Thyroid gland (tissue), 4 donors: ENCODE measurements at regions not wholly inside any gene's neighbourhood (a gene's known extent, or its start where the extent isn't known, plus 50 kb on each side); places are given as distances from the start of the nearest gene placed in this dataset.

Experiments used
- DNase-seq, 2 donors: peaks; one replicate each; pipeline ENCODE4 v3.0.0-alpha.2; 2019
- H3K27ac ChIP-seq, 3 donors: fragments of 200-600 bp; sonication (generic); 1 replicate in 2 of 3; 2 replicates in 1 of 3; pipeline ENCODE4 v1.5.1; 2016 to 2019; ENCODE audit warnings: mild to moderate bottlenecking in 1 of 3, moderate library complexity in 1 of 3
- H3K27me3 ChIP-seq: fragments of 200-600 bp; sonication (generic); one replicate; pipeline ENCODE4 v1.5.1; 2019
- H3K36me3 ChIP-seq, 2 donors: fragments of 200-600 bp; sonication (generic); one replicate each; pipeline ENCODE4 v1.5.1; 2016 to 2019
- H3K4me1 ChIP-seq, 2 donors: fragments of 200-600 bp; sonication (generic); one replicate each; pipeline ENCODE4 v1.5.1; 2017 to 2019
- H3K4me3 ChIP-seq, 3 donors: fragments of 200-600 bp; sonication (generic); replicated peaks in 1 of 3; 1 replicate in 2 of 3; 2 replicates in 1 of 3; pipeline ENCODE4 v1.5.1; 2016; ENCODE audit warnings: mild to moderate bottlenecking in 1 of 3
- H3K9me3 ChIP-seq: fragments of 200-600 bp; sonication (generic); one replicate; pipeline ENCODE4 v1.5.1; 2017
- POLR2A ChIP-seq, 2 donors: fragments of 450-650 bp; IDR thresholded peaks; one replicate each; pipeline ENCODE4 v1.6.1; 2017; ENCODE audit warnings: antibody characterized with exemption in 2 of 2, mild to moderate bottlenecking in 2 of 2, moderate library complexity in 1 of 2
- WGBS, 2 donors: methylation state at CpG; one replicate each; pipeline ENCODE4 v1.1.5; 2017; 5-methylcytosine and 5-hydroxymethylcytosine counted together
- intact Hi-C: fragments of 100-400 bp; cut with DNase I; formaldehyde crosslinking; loops from one replicate; pipeline ENCODE4 v1.15.1; 2023
- TF ChIP-seq, protein P1 (sequence below), 6 experiments: fragments of 200-600 bp in 3 of 6; fragments of 450-650 bp in 3 of 6; sonication (generic) in 3 of 6; IDR thresholded peaks; one replicate each; pipeline ENCODE4 v1.5.1; 2016 to 2019; ENCODE audit warnings: antibody characterized with exemption in 6 of 6, mild to moderate bottlenecking in 2 of 6, inconsistent platforms in 1 of 6, moderate library complexity in 1 of 6

DNA sequence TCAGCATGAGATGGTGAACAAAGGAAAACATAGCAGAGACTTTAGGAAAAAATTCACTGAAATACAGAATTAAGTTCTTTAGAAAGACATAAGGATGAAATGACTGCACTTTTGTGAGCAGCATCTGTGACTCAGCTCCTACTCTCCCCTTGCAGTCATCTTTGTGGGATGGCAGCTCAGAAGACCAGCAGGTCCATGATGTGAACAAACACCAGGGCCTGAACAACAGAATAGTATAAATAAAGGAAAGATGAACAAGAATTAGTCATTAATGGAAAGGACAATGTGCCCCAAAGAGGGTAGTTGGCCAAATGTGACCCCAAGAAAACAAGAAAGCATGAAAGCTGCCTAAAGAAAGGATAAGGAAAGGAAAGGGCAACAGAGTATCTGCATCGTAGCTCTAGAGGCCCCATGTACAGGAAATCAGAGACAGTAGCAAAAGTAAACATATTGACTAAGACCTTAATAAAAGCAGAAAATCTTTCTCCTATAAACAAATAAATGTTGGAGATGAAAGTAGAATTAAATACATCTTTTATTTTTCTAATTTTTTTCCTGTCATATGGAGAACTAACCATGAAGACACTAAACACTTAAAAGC lies 318.0 kb downstream of the ZEB2 start:
- no peak for TF ChIP-seq POLR2A (IDR thresholded peaks at IDR 0.05)
- TF ChIP-seq, protein P1, sequence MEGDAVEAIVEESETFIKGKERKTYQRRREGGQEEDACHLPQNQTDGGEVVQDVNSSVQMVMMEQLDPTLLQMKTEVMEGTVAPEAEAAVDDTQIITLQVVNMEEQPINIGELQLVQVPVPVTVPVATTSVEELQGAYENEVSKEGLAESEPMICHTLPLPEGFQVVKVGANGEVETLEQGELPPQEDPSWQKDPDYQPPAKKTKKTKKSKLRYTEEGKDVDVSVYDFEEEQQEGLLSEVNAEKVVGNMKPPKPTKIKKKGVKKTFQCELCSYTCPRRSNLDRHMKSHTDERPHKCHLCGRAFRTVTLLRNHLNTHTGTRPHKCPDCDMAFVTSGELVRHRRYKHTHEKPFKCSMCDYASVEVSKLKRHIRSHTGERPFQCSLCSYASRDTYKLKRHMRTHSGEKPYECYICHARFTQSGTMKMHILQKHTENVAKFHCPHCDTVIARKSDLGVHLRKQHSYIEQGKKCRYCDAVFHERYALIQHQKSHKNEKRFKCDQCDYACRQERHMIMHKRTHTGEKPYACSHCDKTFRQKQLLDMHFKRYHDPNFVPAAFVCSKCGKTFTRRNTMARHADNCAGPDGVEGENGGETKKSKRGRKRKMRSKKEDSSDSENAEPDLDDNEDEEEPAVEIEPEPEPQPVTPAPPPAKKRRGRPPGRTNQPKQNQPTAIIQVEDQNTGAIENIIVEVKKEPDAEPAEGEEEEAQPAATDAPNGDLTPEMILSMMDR (IDR thresholded peaks at IDR 0.05), result no peak
- Histone ChIP-seq H3K4me3 (no peak overlapping the region), H3K36me3 (no peaks in the 10 kb centered on the region), H3K9me3 (no peaks in the 10 kb centered on the region), H3K4me1 (peaks cover 6 to 12% of the 10 kb centered on the region in 2 donors), H3K27me3 (no peaks in the 10 kb centered on the region), H3K27ac (no peak overlapping the region)
- intact Hi-C loops, result no loop called here
- WGBS, 2 donors, result 81 to 87% methylated on average over 1 of the region's 1 CpG
- DNase-seq, result no peak

DNA sequence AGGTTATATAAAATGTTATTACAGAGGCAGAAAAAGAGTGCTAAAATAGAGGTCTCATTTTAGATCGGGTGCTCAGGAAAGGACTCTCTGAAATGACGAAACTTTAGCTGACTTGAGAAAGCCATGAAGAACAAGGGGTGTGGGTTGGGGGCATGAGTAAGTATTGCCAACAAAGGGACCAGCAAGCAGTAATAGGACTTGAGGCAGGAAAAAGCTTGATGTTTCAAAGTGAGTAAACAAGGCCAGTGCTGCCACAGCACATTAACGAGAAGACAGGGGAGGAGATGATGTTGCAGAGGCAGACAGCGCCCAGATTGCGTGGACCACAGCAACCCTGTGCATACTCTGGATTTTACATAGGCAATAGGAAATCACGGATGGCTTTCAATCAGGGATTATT lies 318.8 kb downstream of the ZEB2 start:
- intact Hi-C loops, result no loop called here
- Histone ChIP-seq H3K4me1 (peaks cover 6 to 12% of the 10 kb centered on the region in 2 donors), H3K4me3 (no peak overlapping the region), H3K9me3 (no peaks in the 10 kb centered on the region), H3K27me3 (no peaks in the 10 kb centered on the region), H3K36me3 (no peaks in the 10 kb centered on the region), H3K27ac (no peak overlapping the region)
- WGBS, 2 donors, result 94 to 96% methylated on average over 6 of the region's 6 CpGs
- DNase-seq, result no peak
- TF ChIP-seq POLR2A (IDR thresholded peaks at IDR 0.05), result no peak
- TF ChIP-seq, protein P1 (IDR thresholded peaks at IDR 0.05), result no peak

GRCh38 chr2:144198116-144198515 lies 321.8 kb downstream of the ZEB2 start:
- no peak for DNase-seq
- WGBS, 2 donors, result 78 to 84% methylated on average over 3 of the region's 3 CpGs
- no peaks in the 10 kb centered on the region for H3K36me3 ChIP-seq
- intact Hi-C loops, result no loop called here
- no peak overlapping the region for H3K27ac ChIP-seq
- H3K9me3 ChIP-seq, result no peaks in the 10 kb centered on the region
- H3K27me3 ChIP-seq, result no peaks in the 10 kb centered on the region
- no peak overlapping the region for H3K4me3 ChIP-seq
- H3K4me1 ChIP-seq, result peaks cover 3 to 8% of the 10 kb centered on the region in 2 donors
- TF ChIP-seq, protein P1 (IDR thresholded peaks at IDR 0.05), result no peak
- TF ChIP-seq POLR2A (IDR thresholded peaks at IDR 0.05), result no peak

DNA sequence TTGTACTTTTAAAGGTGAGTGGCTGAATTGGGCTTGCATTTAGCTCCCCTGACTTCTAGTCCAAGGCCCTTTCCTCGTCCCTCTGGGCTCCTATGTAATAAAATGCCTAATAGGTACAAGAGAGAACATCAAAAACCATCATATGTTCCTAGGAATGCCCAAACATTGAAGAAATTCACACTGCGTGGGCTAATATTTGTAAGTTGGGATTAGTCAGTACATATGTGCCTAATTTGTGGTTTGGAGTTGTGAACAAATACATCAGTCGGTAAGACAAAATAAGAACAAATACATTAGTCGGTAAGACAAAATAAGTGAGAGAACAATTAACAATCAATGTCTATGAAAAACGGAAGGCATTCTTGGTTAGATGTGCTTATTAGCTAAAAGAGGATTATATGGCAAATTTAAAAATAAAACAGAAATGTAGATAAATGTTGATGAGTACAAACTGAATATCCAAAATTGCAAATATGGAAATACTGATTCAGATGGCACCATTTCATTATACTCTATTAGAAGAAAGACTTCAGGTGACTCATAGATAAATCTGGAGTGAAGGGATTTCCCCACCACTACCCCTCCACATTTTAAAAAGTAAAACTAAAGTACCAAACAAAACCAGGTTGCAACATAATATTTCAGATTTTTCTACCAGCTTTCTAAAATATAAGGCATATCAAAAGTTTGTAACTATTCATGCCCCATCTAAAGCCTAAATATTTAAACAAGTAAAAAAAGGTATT lies 325.4 kb downstream of the ZEB2 start:
- Histone ChIP-seq H3K9me3 (no peaks in the 10 kb centered on the region), H3K36me3 (no peaks in the 10 kb centered on the region), H3K4me3 (no peak overlapping the region), H3K27me3 (no peaks in the 10 kb centered on the region), H3K4me1 (no peaks in the 10 kb centered on the region), H3K27ac (no peak overlapping the region)
- DNase-seq, result no peak
- TF ChIP-seq, protein P1 (IDR thresholded peaks at IDR 0.05), result no peak
- TF ChIP-seq POLR2A (IDR thresholded peaks at IDR 0.05), result no peak
- intact Hi-C loops, result no loop called here
- WGBS, 2 donors, result 88 to 95% methylated on average over 5 of the region's 5 CpGs

GRCh38 chr2:144190908-144191605 lies 328.9 kb downstream of the ZEB2 start:
- WGBS, 2 donors, result 91 to 97% methylated on average over 4 of the region's 4 CpGs

More at GRCh38 chr2:144190908-144191605, 328.9 kb downstream of the ZEB2 start:
- no peak for TF ChIP-seq POLR2A (IDR thresholded peaks at IDR 0.05)
- TF ChIP-seq, protein P1 (IDR thresholded peaks at IDR 0.05), result no peak
- no peak for DNase-seq
- H3K4me1 ChIP-seq, result no peaks in the 10 kb centered on the region
- H3K36me3 ChIP-seq, result no peaks in the 10 kb centered on the region
- H3K27ac ChIP-seq, result no peak overlapping the region
- no peaks in the 10 kb centered on the region for H3K9me3 ChIP-seq
- H3K4me3 ChIP-seq, result no peak overlapping the region
- no peaks in the 10 kb centered on the region for H3K27me3 ChIP-seq
- intact Hi-C loops, result no loop called here
